ENCODE measurements at regions not wholly inside any gene's neighbourhood (a gene's known extent, or its start where the extent isn't known, plus 50 kb on each side); places are given as distances from the start of the nearest gene placed in this dataset.
"Not testable (repeated sequence)": the region's sequence is repeated elsewhere in the genome, so short reads cannot be mapped to it uniquely, and the experiment has no call there.

- no peaks in the 10 kb centered on the region for H3K36me3 ChIP-seq (replicated peaks in 1 of 2)
- no peaks in the 10 kb centered on the region for H3K27me3 ChIP-seq
- no peak for TF ChIP-seq POLR2A (IDR thresholded peaks at IDR 0.05)
- no peak for TF ChIP-seq CTCF (IDR thresholded peaks at IDR 0.05)
- no peak overlapping the region for H3K27ac ChIP-seq
- H3K4me1 ChIP-seq (replicated peaks in 1 of 2), result no peaks in the 10 kb centered on the region
- DNase-seq, result no peak
- H3K4me3 ChIP-seq, result no peak overlapping the region
- WGBS, 4 donors, result 85 to 96% (median 93%) methylated on average over 5 of the region's 5 CpGs
- H3K9me3 ChIP-seq (replicated peaks in 1 of 3), result no peaks in the 10 kb centered on the region
- intact Hi-C loops (cut with DNase I), result no loop called here
Measured at GRCh38 chr21:35594905-35595304, 465.4 kb downstream of the SETD4 start.

GRCh38 chr21:35593000-35593502 lies 467.3 kb downstream of the SETD4 start:
- H3K27ac ChIP-seq, result no peak overlapping the region
- H3K9me3 ChIP-seq (replicated peaks in 1 of 3), result no peaks in the 10 kb centered on the region
- H3K4me3 ChIP-seq, result no peak overlapping the region
- H3K36me3 ChIP-seq (replicated peaks in 1 of 2), result no peaks in the 10 kb centered on the region
- no peak for DNase-seq
- WGBS, 4 donors, result 41 to 44% (median 42%) methylated on average over 5 of the region's 5 CpGs
- H3K27me3 ChIP-seq, result no peaks in the 10 kb centered on the region
- TF ChIP-seq CTCF (IDR thresholded peaks at IDR 0.05) (no peak), POLR2A (IDR thresholded peaks at IDR 0.05) (no peak)
- intact Hi-C loops (cut with DNase I), result no loop called here
- H3K4me1 ChIP-seq (replicated peaks in 1 of 2), result no peaks in the 10 kb centered on the region

- H3K27me3 ChIP-seq; H3K27ac ChIP-seq; H3K36me3 ChIP-seq (replicated peaks in 1 of 2); intact Hi-C loops (cut with DNase I); H3K9me3 ChIP-seq (replicated peaks in 1 of 3); DNase-seq; H3K4me3 ChIP-seq; H3K4me1 ChIP-seq (replicated peaks in 1 of 2): not testable (repeated sequence)
- WGBS, 4 donors, result 88 to 97% (median 90%) methylated on average over 3 of the region's 3 CpGs
Measured at GRCh38 chr21:35590284-35590683, 470.0 kb downstream of the SETD4 start.

GRCh38 chr21:35587841-35588380 lies 472.4 kb downstream of the SETD4 start:
- 85 to 97% (median 93%) methylated on average over 8 of the region's 8 CpGs for WGBS, 4 donors
- TF ChIP-seq POLR2A (IDR thresholded peaks at IDR 0.05) (no peak), CTCF (IDR thresholded peaks at IDR 0.05) (no peak)
- H3K36me3 ChIP-seq (replicated peaks in 1 of 2), result no peaks in the 10 kb centered on the region
- H3K27me3 ChIP-seq, result no peaks in the 10 kb centered on the region
- no peak overlapping the region for H3K27ac ChIP-seq
- intact Hi-C loops (cut with DNase I), result no loop called here
- H3K4me1 ChIP-seq (replicated peaks in 1 of 2), result no peaks in the 10 kb centered on the region
- DNase-seq, result no peak
- H3K4me3 ChIP-seq, result no peak overlapping the region
- H3K9me3 ChIP-seq (replicated peaks in 1 of 3), result no peaks in the 10 kb centered on the region

- Histone ChIP-seq H3K9me3 (replicated peaks in 1 of 3) (no peaks in the 10 kb centered on the region), H3K36me3 (replicated peaks in 1 of 2) (no peaks in the 10 kb centered on the region), H3K27ac (no peak overlapping the region), H3K27me3 (no peaks in the 10 kb centered on the region), H3K4me3 (no peak overlapping the region), H3K4me1 (replicated peaks in 1 of 2) (no peaks in the 10 kb centered on the region)
- TF ChIP-seq POLR2A (IDR thresholded peaks at IDR 0.05) (no peak), CTCF (IDR thresholded peaks at IDR 0.05) (no peak)
- 74 to 81% (median 79%) methylated on average over 4 of the region's 4 CpGs for WGBS, 4 donors
- intact Hi-C loops (cut with DNase I), result no loop called here
- DNase-seq, result no peak
Measured at GRCh38 chr21:35586305-35586704, 474.0 kb downstream of the SETD4 start.

All from adrenal gland (tissue), 9 donors.